MM.1S (cell line): ENCODE measurements at regions not wholly inside any gene's neighbourhood (a gene's known extent, or its start where the extent isn't known, plus 50 kb on each side); places are given as distances from the start of the nearest gene placed in this dataset.

Source experiments
- DNase-seq: peaks from one replicate; pipeline ENCODE4 v3.0.0-alpha.2; 2015
- H2AFZ ChIP-seq: fragments of 300-600 bp; sonication (generic); 2 replicates; pipeline ENCODE4 v1.6.0; 2016; ENCODE audit warnings: antibody characterized with exemption, low read length
- H3F3A ChIP-seq: fragments of 300-600 bp; sonication (generic); 2 replicates; pipeline ENCODE4 v1.6.1; 2016; ENCODE audit warnings: mild to moderate bottlenecking, antibody characterized with exemption, low read length, moderate library complexity, mixed read lengths; ENCODE audit not compliant: insufficient read depth
- H3K27ac ChIP-seq: fragments of 300-600 bp; sonication (generic); 2 replicates; pipeline ENCODE4 v1.5.1; 2016; ENCODE audit warnings: mild to moderate bottlenecking, low read length
- H3K27me3 ChIP-seq: fragments of 300-600 bp; sonication (generic); replicated peaks from 2 replicates; pipeline ENCODE4 v1.6.0; 2016; ENCODE audit warnings: low read length; ENCODE audit not compliant: insufficient read depth
- H3K36me3 ChIP-seq: fragments of 300-600 bp; sonication (generic); replicated peaks from 2 replicates; pipeline ENCODE4 v1.6.1; 2016; ENCODE audit warnings: mild to moderate bottlenecking, low read length, mixed read lengths; ENCODE audit not compliant: insufficient read depth
- H3K4me1 ChIP-seq: fragments of 300-600 bp; sonication (generic); 2 replicates; pipeline ENCODE4 v1.6.1; 2016; ENCODE audit warnings: low read length, mixed read lengths
- H3K4me2 ChIP-seq: fragments of 300-600 bp; sonication (generic); 2 replicates; pipeline ENCODE4 v1.6.0; 2016; ENCODE audit warnings: low read depth, low read length
- H3K4me3 ChIP-seq: fragments of 300-600 bp; sonication (generic); 2 replicates; pipeline ENCODE4 v1.5.1; 2016; ENCODE audit warnings: low read length, mixed read lengths
- H3K79me2 ChIP-seq: fragments of 300-600 bp; sonication (generic); 2 replicates; pipeline ENCODE4 v1.6.1; 2016; ENCODE audit warnings: mixed run types, low read length, mixed read lengths
- H3K9ac ChIP-seq: fragments of 300-600 bp; sonication (generic); 2 replicates; pipeline ENCODE4 v1.6.1; 2016; ENCODE audit warnings: low read length, mixed read lengths
- H3K9me2 ChIP-seq: fragments of 300-600 bp; sonication (generic); replicated peaks from 2 replicates; pipeline ENCODE4 v1.6.1; 2016; ENCODE audit warnings: mild to moderate bottlenecking, low read length, mixed read lengths; ENCODE audit not compliant: insufficient read depth
- H3K9me3 ChIP-seq: fragments of 300-600 bp; sonication (generic); replicated peaks from 2 replicates; pipeline ENCODE4 v1.6.1; 2016; ENCODE audit warnings: mild to moderate bottlenecking, low read length, mixed read lengths; ENCODE audit not compliant: insufficient read depth
- H4K20me1 ChIP-seq: fragments of 300-600 bp; sonication (generic); 2 replicates; pipeline ENCODE4 v1.6.1; 2016; ENCODE audit warnings: mild to moderate bottlenecking, low read length, moderate library complexity, mixed read lengths; ENCODE audit not compliant: insufficient read depth
- CTCF ChIP-seq: fragments of 300-600 bp; sonication (generic); IDR thresholded peaks from 2 replicates; pipeline ENCODE4 v1.5.1; 2016; ENCODE audit warnings: antibody characterized with exemption, low read length, mixed read lengths
- EZH2 ChIP-seq: fragments of 300-600 bp; sonication (generic); optimal IDR thresholded peaks from 2 replicates; pipeline ENCODE3; 2017; ENCODE audit warnings: low read depth, mild to moderate bottlenecking, antibody characterized with exemption, low read length, mixed read lengths
- EZH2phosphoT487 ChIP-seq: fragments of 300-600 bp; sonication (generic); IDR thresholded peaks from 2 replicates; pipeline ENCODE4 v1.6.1; 2018; ENCODE audit warnings: antibody characterized with exemption, low read length

DNA sequence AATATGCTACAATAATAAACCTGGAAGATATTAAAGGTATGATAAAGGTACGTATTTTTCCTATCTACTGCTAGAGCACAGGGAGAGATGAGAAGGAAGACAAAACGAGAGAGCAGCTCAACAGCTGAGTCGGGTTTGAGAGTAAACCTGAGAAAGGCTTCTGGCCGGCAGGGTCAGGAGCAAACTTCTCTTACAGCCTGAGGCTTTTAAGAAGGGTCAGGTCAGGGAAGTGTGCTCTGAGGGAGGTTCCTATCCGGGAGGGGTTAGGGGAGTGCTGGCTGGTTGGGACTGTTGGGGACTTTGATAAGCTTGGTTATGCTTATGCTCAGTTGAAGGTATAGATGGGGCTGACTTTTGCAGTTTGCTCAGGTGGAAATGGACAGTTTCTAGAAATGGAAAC, 77.7 kb upstream of the PRR20A start:
- no peak for TF ChIP-seq CTCF
- no peak for TF ChIP-seq EZH2phosphoT487
- no peak for TF ChIP-seq EZH2
- no peaks in the 10 kb centered on the region for H3K9me3 ChIP-seq
- no peaks in the 10 kb centered on the region for H3K4me1 ChIP-seq
- H3F3A ChIP-seq, result no peaks in the 10 kb centered on the region
- no peak overlapping the region for H3K9ac ChIP-seq
- DNase-seq, result no peak
- H3K4me3 ChIP-seq, result no peak overlapping the region
- H4K20me1 ChIP-seq, result no peaks in the 10 kb centered on the region
- no peak overlapping the region for H3K27ac ChIP-seq
- H2AFZ ChIP-seq, result no peak overlapping the region
- H3K9me2 ChIP-seq, result no peaks in the 10 kb centered on the region
- no peak overlapping the region for H3K4me2 ChIP-seq
- H3K27me3 ChIP-seq, result no peaks in the 10 kb centered on the region
- H3K36me3 ChIP-seq, result no peaks in the 10 kb centered on the region
- no peaks in the 10 kb centered on the region for H3K79me2 ChIP-seq

DNA sequence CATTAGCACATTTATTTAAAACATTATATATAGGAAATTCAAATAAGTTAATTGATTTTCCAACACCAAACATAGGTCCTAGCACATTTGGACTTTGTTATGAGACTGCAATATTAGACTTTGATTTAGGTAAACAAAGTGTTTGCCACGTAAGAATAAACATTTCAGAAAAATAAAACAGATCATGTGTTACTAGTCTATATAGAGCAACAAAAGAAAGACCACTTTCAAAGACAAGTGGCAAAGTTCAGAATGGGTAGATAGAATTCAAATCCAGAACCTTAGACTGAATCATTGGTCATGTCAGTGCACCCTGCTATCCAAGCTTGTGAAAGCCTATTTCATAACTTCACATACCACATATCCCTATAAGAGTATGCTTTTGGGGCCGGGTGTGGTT, 66.7 kb upstream of the PRR20A start:
- H3K9me2 ChIP-seq, result no peaks in the 10 kb centered on the region
- DNase-seq, result no peak
- no peaks in the 10 kb centered on the region for H3K4me1 ChIP-seq
- no peaks in the 10 kb centered on the region for H3K9me3 ChIP-seq
- H3F3A ChIP-seq, result no peaks in the 10 kb centered on the region
- no peaks in the 10 kb centered on the region for H3K27me3 ChIP-seq
- H4K20me1 ChIP-seq, result no peaks in the 10 kb centered on the region
- no peak overlapping the region for H3K4me2 ChIP-seq
- H3K79me2 ChIP-seq, result no peaks in the 10 kb centered on the region
- H3K9ac ChIP-seq, result no peak overlapping the region
- no peak for TF ChIP-seq EZH2
- no peak for TF ChIP-seq EZH2phosphoT487
- TF ChIP-seq CTCF, result no peak
- no peak overlapping the region for H2AFZ ChIP-seq
- no peak overlapping the region for H3K4me3 ChIP-seq
- no peaks in the 10 kb centered on the region for H3K36me3 ChIP-seq
- H3K27ac ChIP-seq, result no peak overlapping the region

DNA sequence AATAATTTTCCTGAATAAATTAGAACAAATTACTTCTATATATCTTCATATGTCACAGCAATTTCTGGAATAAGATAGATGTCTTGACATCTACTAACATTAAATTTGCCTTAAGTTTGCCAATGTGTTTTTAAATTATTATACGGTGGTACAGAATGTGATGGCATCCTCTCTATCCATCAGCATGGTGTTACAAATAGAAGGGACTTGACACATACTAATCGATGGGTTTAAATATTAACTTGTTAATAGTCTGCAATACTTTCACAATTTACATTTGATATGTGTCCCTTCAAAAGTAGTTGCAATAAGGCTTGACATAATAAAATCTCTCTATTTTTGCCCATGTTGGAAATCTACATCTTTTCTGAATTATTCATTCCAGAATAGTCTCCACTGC, 65.1 kb upstream of the PRR20A start:
- no peaks in the 10 kb centered on the region for H3K79me2 ChIP-seq
- H3K9me2 ChIP-seq, result no peaks in the 10 kb centered on the region
- no peak overlapping the region for H3K9ac ChIP-seq
- no peaks in the 10 kb centered on the region for H4K20me1 ChIP-seq
- no peak overlapping the region for H3K4me2 ChIP-seq
- no peaks in the 10 kb centered on the region for H3K27me3 ChIP-seq
- no peak overlapping the region for H3K4me3 ChIP-seq
- H3K27ac ChIP-seq, result no peak overlapping the region
- TF ChIP-seq EZH2phosphoT487 (no peak), CTCF (no peak), EZH2 (no peak)
- no peaks in the 10 kb centered on the region for H3K9me3 ChIP-seq
- DNase-seq, result no peak
- no peaks in the 10 kb centered on the region for H3K4me1 ChIP-seq
- H2AFZ ChIP-seq, result no peak overlapping the region
- H3F3A ChIP-seq, result no peaks in the 10 kb centered on the region
- no peaks in the 10 kb centered on the region for H3K36me3 ChIP-seq

GRCh38 chr13:57087006-57087405, 53.7 kb upstream of the PRR20A start:
- no peak for DNase-seq
- H3K4me1 ChIP-seq, result no peaks in the 10 kb centered on the region
- H4K20me1 ChIP-seq, result no peaks in the 10 kb centered on the region
- H3K4me3 ChIP-seq, result no peak overlapping the region
- no peak overlapping the region for H3K4me2 ChIP-seq
- no peaks in the 10 kb centered on the region for H3K9me2 ChIP-seq
- H3K9me3 ChIP-seq, result no peaks in the 10 kb centered on the region
- H3K27me3 ChIP-seq, result no peaks in the 10 kb centered on the region
- H3F3A ChIP-seq, result no peaks in the 10 kb centered on the region
- H3K27ac ChIP-seq, result no peak overlapping the region
- H3K79me2 ChIP-seq, result no peaks in the 10 kb centered on the region
- H2AFZ ChIP-seq, result no peak overlapping the region
- no peak overlapping the region for H3K9ac ChIP-seq
- H3K36me3 ChIP-seq, result no peaks in the 10 kb centered on the region
- TF ChIP-seq CTCF, result no peak
- TF ChIP-seq EZH2phosphoT487, result no peak
